T47D (cell line): ENCODE measurements at regions not wholly inside any gene's neighbourhood (a gene's known extent, or its start where the extent isn't known, plus 50 kb on each side); places are given as distances from the start of the nearest gene placed in this dataset.

Experiments used
- DNase-seq, 2 experiments: peaks; one replicate each; pipeline versions ENCODE4 v3.0.0 to v3.0.0-alpha.2; 2011 to 2012; ENCODE audit warnings: low read depth in 1 of 2, low spot score in 1 of 2
- JUND ChIP-seq: IDR thresholded peaks from 2 replicates; pipeline ENCODE4 v1.6.1; 2012; ENCODE audit warnings: low read depth
- in situ Hi-C: cut with HindIII; loops from 2 replicates; pipeline ENCODE4 v1.10.0; 2016; ENCODE audit warnings: low sequenced_read_pairs, low pct_unique_long_range_greater_than_20kb

DNA sequence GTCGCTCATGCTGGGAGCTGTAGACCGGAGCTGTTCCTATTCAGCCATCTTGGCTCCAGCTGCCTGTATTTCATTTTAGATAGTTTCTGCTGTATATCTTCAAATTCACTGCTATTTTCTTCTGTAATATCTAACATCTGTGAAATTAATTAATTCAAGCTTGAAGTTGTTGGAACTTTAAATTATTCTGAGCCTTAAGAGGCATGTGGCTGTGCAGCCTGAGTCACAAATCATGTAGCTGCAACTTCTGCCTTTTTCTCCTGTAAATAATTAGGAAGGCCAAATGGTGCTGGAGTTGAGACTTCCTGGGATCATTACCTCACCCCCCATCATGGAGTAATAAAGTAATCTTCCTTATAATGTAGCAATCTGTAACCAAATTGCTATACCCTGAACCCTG is 183.3 kb upstream of the PCSK5 start:
- TF ChIP-seq JUND = no peak
- in situ Hi-C loops = no loop called here
- DNase-seq = no peak

DNA sequence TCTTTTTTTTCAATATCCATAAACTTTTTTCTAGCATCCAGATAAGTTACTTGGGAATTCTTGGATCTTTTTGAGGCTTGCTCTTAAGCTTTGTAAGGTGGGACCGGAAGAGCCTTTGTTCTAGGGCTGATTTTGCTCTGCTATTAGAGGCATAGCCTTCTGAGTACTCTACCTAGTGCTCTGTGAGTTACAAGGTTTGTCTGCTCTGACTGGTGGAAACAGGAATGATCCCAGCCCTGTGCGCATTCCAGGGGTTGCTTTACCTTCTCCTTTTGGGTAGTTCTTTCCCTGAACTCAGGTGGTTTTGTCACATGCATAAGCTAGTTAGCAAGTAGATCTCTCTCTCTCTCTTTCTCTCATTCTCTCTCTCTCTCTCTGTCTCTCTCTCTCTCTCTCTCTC is 180.8 kb upstream of the PCSK5 start:
- no peak for TF ChIP-seq JUND
- in situ Hi-C loops = no loop called here
- DNase-seq = no peak

DNA sequence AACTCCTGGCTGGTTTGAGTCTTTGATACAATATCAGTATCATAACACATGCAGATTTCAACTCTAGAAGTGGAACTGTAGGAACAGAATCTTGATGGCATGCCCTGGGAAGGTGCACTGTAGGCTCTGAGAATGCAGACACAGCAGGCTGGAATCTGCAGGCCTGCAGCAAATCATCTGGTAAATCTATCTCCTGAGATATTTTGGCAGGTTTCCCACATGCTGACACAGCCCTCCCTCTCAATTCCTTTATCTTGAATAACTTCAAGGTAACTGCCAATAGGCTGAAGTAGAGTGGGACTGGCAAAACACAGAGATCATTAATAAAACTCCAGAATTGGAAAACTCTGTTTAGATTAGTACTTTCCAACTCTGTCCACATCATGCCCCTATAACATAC is 177.8 kb upstream of the PCSK5 start:
- in situ Hi-C loops = no loop called here
- no peak for TF ChIP-seq JUND
- no peak for DNase-seq

DNA sequence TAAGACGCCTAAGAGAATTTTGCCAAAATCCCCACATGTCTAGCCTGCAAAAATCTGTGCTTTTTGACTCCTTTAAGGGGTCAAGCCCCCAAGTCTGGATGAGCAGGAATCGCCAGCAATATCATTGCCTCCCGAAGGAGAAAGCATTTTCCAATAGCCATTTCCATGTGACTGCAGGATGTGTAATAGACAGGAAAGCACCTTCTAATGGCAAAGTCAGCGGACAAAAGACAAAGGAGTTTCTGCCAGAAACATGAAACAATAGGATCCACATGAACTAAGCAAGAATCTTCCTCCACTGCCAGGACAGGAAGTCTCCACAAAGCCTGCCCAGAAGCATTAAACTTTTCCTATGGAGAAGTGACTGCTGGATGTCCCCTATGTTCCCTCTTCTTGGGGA is 177.1 kb upstream of the PCSK5 start:
- in situ Hi-C loops = no loop called here

DNA sequence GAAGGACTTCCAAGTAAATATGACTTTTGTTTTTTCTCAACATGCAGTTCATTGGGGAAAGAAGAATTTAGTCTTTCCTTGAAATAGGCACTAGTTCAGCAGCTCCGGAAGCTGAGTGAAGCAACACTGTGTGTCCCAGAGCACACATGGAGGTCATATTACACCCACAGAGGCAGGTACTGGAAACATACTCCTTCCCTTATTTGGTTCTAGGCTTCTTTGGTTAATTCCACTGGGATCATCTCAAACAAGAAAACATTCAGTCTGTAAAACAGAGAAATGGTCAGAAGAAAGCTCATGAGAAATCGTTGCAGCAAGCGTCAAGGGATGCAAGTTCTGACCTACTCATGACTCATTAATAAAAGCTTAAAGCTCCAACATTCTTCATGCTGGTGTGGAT is 175.1 kb upstream of the PCSK5 start:
- in situ Hi-C loops = no loop called here
- DNase-seq = no peak

More for the DNA sequence above, 177.1 kb upstream of the PCSK5 start:
- DNase-seq = no peak
- TF ChIP-seq JUND = no peak

DNA sequence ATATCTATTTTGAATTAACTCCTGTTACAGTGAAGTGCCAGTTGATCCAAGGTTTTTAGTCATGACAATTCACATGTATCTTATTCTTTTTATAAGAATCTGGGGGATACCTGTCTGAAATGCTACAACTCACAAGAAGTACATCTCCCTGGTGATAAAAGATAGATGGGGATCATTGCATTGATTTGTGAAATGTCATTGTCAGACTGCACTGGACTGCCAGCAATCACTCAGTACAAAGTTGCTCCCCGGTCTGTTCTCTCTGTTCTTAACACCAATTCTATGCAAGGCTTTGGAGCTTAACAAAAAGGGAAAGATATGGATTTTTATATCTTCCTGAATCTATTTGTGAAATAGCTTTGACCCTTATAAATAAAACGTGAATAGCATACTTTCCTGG is 171.8 kb upstream of the PCSK5 start:
- DNase-seq = no peak
- TF ChIP-seq JUND = no peak
- in situ Hi-C loops = no loop called here

More for the DNA sequence above, 175.1 kb upstream of the PCSK5 start:
- no peak for TF ChIP-seq JUND

DNA sequence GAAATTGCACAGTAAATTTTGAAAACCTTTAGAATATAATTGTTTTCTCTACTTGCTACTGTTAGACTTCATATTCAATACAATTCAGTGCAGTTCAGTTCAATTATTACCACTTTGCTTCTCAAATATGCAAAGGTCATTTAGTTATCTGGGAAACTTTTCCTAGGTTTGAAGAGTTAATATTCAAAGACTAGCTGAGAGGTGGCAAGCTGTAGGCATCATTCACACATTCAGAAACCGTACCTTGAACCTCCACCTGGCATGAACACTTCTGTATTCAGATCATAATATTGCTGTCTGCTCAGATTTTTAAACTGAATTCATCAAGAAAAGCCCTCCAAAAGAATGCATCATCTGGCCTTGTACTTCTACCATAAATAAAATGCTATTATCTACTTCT is 162.1 kb upstream of the PCSK5 start:
- no peak for TF ChIP-seq JUND
- DNase-seq = no peak
- in situ Hi-C loops = no loop called here

DNA sequence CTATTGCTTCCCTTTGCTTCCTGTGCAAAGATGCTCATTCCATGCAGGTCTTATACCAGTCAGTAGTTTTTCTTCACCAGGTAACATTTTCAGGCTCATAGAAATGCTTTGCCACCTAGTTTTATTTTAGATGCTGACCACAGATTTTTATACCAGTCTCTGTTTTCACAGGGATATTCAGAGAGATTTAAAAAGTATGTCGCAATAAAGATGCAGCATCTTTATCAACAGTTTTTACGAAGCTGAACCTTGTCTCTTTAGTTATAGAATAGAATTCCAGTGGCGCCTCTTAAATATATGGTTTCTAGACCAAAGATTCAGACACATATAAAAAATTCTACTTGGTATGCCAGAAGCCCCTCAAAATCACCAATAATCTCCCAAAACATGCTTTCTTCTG is 155.7 kb upstream of the PCSK5 start:
- no peak for TF ChIP-seq JUND
- DNase-seq = no peak
- in situ Hi-C loops = no loop called here

DNA sequence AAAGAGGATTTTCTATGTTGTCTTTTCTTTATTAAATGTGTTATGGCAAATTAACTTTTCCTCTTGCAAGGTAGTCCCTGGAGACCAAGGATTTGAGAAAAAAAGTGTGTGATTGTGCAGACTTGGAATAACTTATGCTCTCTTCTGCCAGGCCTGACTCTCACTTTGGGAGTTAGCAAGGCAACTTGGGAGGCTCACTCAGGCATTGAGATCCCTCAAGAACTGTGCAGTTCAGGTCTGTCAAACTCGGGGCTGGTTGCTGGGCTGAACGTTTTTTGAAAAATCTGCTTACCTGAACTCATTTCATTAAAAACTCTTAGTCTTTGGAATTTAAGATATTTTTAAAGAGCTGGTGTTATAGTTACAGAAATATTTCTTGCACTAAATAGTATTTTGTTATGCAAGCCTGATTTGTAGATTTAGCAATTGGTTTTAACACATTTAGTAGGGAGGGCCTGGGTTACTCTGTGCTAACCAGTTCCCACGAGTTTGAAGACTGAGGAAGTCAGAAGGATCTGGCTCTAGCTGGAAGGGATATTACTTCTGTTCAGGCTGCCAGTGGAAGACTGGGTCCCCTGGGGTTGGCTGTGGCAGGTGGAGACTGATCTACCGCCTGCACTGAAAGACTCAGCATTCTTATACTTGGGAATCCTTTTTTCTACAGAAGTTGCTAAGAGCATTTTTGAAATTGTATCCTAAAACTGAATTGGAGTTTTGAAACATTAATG is 150.4 kb upstream of the PCSK5 start:
- DNase-seq = no peak
- in situ Hi-C loops = no loop called here
- TF ChIP-seq JUND = no peak

DNA sequence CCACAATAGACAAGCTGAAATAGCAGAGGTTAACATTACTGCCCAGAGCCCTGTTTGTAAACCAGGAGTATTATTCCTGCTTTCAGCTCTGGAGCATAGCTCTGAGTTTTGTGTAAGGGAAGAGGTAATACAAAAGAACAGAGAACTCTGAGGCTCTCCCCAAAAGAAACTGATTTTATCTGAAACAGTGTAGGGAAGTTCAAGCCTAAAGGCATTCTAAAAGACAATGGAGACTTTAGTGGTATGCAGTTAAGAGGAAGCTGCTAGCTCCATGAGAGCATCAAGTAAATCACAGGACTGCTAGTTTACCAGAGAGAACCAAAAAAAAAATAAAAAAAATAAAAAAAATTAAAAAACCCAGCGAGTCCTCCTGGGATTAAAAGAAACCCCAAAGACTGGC is 146.6 kb upstream of the PCSK5 start:
- in situ Hi-C loops = no loop called here
- TF ChIP-seq JUND = no peak
- no peak for DNase-seq

DNA sequence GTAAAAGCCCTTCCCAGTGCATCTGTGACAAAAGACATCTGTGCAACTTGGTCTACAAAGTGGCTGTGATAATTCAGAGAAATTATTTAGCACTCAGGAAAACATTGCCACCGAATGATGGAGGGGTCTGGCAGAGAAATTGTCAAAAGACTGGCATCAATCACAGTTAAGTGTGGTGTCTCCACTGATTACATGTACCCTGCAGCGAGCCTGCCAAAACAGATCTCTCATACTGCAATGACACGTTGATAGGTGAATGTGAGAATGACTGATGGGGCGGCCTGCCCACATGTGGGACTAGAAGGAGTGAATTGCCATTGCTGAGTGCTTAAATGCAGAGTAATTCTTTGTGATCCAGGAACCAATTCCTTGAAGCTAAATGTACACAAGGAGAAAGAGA is 136.4 kb upstream of the PCSK5 start:
- TF ChIP-seq JUND = no peak
- no peak for DNase-seq
- in situ Hi-C loops = no loop called here

DNA sequence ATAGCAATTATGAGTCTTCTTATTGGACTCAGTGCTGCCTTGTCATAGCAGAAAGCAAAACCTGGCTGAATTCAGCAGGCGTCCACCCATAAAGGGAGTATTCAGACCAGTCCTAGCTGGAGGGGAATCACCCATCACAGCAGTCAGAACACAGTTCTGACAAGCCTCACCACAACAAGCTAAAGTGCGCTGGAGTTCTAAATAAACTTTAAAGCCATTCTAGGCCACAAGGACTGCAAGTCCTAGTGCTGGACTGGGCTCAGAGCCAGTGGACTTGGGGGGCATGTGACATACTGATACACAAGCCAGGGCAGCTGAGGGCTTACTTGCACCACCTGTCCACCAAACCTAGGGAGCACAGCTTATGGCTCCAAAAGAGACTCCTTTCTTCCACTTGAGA is 115.3 kb upstream of the PCSK5 start:
- DNase-seq = no peak
- TF ChIP-seq JUND = no peak
- in situ Hi-C loops = no loop called here

DNA sequence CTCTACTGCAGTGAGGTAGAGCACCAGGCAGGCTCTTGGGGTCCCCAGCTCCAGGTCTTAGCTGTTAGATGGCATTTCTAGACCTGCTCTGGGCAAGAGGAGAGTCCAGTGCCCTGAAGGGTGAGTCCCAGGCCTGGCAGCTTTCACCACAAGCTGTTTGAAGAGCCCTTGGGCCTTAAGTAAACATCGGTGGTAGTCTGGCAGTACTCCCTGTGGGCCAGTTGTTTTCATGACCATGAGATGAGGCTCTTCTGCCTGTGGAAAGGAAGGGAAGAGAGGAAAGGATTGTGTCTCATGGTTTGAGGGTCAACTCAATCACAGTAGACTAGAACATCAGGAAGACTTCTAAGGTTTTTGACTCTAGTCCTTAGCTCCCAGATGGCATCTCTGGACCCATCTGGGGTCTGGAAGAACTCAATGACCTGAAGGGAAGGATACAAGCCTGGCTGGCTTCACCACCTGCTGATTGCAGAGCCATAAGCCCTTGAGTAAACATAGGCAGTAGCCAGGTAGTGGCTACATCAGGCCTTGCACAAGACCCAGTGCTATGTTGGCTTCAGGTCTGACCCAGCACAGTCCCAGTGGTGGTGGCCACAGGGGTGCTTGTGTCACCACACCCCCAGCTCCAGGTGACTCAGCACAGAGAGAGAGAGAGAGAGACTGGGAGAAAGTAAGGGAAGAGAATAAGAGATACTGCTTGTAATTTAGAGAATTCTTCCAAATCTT is 114.3 kb upstream of the PCSK5 start:
- no peak for TF ChIP-seq JUND
- no peak for DNase-seq
- in situ Hi-C loops = no loop called here
